NCI-H2107 treated with DMSO at 0.1 percent for 48 hours (cell line): ENCODE measurements at regions not wholly inside any gene's neighbourhood (a gene's known extent, or its start where the extent isn't known, plus 50 kb on each side); places are given as distances from the start of the nearest gene placed in this dataset.

Experiments
- DNase-seq: peaks from one replicate; lab custom pipeline; 2025; ENCODE audit not compliant: unreplicated experiment; lab: John Stamatoyannopoulos, UW

- DNase-seq, result no peak
Observed at GRCh38 chr1:199719156-199719842, 308.2 kb upstream of the NR5A2 start.

DNA sequence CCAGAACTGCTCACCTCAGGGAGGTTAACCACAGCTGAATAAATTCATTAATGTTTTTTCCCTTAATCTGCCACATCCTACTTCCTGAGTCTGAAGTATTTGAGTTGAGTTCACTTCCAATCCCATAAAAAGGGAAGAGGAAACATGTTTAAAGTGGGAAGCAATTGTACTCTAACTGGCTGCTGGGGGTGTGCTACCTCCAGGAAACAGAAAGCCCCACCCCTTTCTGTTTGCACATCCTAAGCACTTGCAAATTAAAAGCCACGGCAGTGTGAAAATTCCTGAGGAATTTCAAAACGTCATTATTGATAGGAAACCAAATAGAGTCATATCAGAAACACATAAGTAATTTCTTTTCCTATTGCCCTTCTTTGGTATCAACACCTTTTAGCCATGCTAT lies 307.0 kb upstream of the NR5A2 start:
- DNase-seq, result no peak

- DNase-seq, result no peak
Observed at GRCh38 chr1:199721001-199721400, 306.5 kb upstream of the NR5A2 start.

- DNase-seq, result no peak
Observed at GRCh38 chr1:199723250-199723956, 304.1 kb upstream of the NR5A2 start.

DNA sequence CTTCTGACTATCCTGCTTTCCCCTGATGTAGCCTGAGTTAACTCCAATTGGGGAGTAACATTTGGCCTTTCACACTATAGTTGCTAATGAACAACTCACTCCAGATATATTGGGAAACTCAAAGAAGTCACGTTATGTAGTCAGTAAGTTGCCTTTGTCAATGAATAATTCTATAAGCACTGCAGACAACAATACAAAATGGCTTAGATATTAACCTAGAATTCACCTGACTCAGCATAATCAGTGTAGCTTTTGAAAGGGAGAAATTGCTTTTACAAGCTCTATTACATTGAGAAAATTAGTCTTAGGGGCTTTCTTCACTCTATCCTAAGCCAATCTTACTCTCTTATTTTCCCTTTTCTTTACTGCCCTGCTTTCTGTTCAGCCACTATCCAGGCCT lies 303.5 kb upstream of the NR5A2 start:
- no peak for DNase-seq

DNA sequence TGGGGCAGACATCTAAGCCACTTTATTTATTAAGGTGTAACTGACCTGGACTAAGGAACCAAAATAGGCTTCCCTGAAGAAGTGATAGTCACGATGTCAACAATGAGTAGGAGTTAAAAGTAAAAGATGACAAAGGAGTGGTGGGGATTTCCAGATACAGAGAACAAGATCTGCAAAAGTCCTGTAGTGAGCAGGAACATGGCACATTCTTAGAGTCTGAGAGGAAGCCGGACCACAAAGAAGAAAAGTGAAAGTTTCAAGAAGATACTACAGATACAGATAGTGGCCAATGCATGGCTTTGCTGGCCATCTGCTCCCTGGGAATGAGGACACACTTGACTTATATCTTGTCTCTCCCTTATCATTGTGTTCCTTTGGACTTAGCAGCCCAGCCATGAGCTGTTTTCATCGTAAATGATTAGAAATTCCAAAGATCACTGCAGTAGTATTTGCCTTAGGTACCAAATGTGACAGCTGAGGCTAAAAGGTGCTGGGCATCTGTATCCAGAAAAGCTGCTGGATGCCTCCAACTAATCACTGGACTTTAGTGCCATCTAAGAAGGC lies 302.4 kb upstream of the NR5A2 start:
- no peak for DNase-seq

GRCh38 chr1:199727682-199728081 lies 299.8 kb upstream of the NR5A2 start:
- DNase-seq, result no peak

- no peak for DNase-seq
Observed at GRCh38 chr1:199728345-199728744, 299.2 kb upstream of the NR5A2 start.

GRCh38 chr1:199733125-199733524 lies 294.4 kb upstream of the NR5A2 start:
- no peak for DNase-seq

DNA sequence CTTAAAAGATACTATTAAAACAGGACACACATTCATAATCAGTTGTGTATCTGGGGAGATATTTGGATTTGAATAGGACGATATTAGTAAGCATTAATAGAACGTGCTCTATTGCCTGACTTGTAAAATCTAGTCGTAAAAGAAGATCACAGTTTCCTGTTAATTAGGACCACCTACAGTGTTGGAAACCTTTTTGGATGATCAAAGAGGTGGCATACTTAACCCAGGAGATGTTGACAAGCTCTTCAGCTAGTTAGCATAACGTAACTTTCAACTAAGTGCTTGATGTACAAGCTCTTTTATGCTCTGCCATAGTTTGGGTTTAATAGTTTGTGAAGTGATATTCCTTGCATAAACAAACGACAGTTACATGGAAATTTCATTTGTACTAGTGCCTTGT lies 293.3 kb upstream of the NR5A2 start:
- no peak for DNase-seq

GRCh38 chr1:199735660-199736059 lies 291.9 kb upstream of the NR5A2 start:
- no peak for DNase-seq

DNA sequence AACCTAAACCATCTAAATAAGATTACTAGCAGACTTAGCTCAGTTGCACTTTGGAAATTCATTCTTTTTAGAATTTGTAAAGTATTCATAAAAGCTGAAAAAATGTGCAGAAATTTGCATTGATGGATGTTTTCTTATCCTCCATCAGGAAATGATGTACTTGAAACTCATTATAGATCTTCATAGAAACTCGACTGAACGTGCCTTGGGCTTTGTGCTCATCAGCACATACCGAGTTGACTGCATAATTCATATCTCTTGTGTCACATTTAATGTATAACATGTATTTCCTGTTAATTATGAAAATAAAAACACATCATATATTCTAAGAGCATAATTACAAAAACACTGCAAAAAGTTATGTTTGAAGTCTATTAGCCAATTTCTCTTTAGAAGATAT lies 290.9 kb upstream of the NR5A2 start:
- no peak for DNase-seq

- DNase-seq, result no peak
Observed at GRCh38 chr1:199741586-199741985, 285.9 kb upstream of the NR5A2 start.

GRCh38 chr1:199742547-199742946 lies 285.0 kb upstream of the NR5A2 start:
- no peak for DNase-seq

DNA sequence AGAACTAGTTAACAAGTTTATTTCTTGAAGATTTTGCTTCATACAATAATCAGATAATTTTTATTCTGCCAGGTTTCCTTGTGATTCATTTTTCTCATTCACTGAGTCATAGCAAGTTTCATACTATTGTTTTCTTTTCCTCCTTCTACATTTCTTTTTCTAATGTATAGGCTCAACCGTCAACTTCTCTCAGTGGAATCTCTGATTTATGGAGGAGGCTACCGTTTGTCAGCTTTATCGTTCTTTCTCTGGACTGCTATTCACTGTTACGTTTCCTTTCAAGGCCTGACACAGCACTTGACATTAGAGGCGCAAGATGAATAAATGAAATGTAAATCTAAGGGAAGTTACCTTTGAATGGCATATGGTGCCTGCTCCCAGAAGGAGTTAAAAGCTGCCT lies 284.3 kb upstream of the NR5A2 start:
- DNase-seq, result no peak

DNA sequence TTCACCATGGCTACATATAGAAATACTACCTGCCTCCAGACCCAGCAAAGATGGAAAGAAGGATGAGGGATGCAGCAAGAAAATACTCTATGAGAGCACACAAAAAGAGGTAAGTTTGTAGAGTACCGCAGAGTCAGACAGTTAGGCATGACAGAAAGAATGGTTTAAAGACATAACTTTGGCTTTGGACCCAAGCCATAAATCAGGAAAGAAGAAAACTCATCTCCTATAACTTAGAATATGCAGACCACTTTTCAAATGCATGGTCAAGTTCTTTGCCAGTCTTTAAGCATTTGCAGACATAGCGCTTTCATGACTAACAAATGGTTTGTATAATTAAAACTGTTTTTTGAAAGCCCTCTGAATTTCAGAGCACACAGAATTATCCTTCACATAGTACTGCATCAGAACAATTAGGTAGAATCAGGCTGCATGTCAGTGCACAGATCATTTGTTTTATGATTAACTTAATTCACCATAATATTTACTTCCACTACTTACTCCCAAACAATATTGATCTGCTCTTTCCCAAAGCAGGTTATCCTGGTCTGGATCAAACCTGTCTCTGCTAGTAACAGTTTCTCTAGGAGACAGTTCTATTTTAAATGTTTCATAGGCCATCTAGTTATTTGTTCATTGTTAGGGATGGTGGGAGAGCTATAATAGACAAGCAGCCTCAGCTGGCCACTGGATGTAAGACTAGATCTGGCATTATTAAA lies 280.7 kb upstream of the NR5A2 start:
- no peak for DNase-seq

- DNase-seq, result peak; percentile 12
Observed at GRCh38 chr1:199747984-199748383, 279.5 kb upstream of the NR5A2 start.

GRCh38 chr1:199751506-199751905 lies 276.0 kb upstream of the NR5A2 start:
- no peak for DNase-seq

- no peak for DNase-seq
Observed at GRCh38 chr1:199751962-199752687, 275.4 kb upstream of the NR5A2 start.

DNA sequence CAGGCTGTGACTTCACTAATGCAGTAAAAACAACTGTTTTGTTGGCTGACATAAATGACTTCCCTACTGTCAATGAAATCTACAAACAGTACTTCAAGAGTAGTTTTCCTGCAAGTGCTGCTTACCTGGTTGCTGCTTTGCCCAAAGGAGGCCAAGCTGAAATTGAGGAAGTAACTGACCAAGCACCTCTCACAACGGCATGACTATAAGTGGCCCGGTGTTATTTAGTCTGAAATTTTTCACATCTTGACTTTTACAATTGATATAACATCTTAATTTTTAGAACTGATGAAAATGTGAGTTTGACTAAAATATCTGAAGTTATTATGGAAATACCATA lies 274.9 kb upstream of the NR5A2 start:
- no peak for DNase-seq

GRCh38 chr1:199753513-199753912 lies 274.0 kb upstream of the NR5A2 start:
- DNase-seq, result no peak
